DMS79 (cell line): ENCODE measurements at regions not wholly inside any gene's neighbourhood (a gene's known extent, or its start where the extent isn't known, plus 50 kb on each side); places are given as distances from the start of the nearest gene placed in this dataset.
"Not testable (repeated sequence)": the region's sequence is repeated elsewhere in the genome, so short reads cannot be mapped to it uniquely, and the experiment has no call there.

Experiments used
- DNase-seq: peaks from one replicate; lab custom pipeline; 2025; lab: John Stamatoyannopoulos, UW

- no peak for DNase-seq
Observed at GRCh38 chr5:88092358-88092757, 176.3 kb downstream of the TMEM161B start.

GRCh38 chr5:88090506-88090905 is 178.1 kb downstream of the TMEM161B start:
- no peak for DNase-seq

GRCh38 chr5:88089719-88090390 is 178.8 kb downstream of the TMEM161B start:
- no peak for DNase-seq

GRCh38 chr5:88085462-88085861 is 183.2 kb downstream of the TMEM161B start:
- no peak for DNase-seq

GRCh38 chr5:88081877-88082276 is 186.8 kb downstream of the TMEM161B start:
- DNase-seq: no peak

GRCh38 chr5:88063813-88064212 is 204.8 kb downstream of the TMEM161B start:
- DNase-seq: no peak

- no peak for DNase-seq
Observed at GRCh38 chr5:88060194-88060593, 208.5 kb downstream of the TMEM161B start.

- DNase-seq: no peak
Observed at GRCh38 chr5:88058625-88059024, 210.0 kb downstream of the TMEM161B start.

- DNase-seq: not testable (repeated sequence)
Observed at GRCh38 chr5:88052468-88052867, 216.2 kb downstream of the TMEM161B start.

- no peak for DNase-seq
Observed at GRCh38 chr5:88051148-88051547, 217.5 kb downstream of the TMEM161B start.

- no peak for DNase-seq
Observed at GRCh38 chr5:88049737-88050136, 218.9 kb downstream of the TMEM161B start.

- no peak for DNase-seq
Observed at GRCh38 chr5:88049156-88049555, 219.5 kb downstream of the TMEM161B start.

GRCh38 chr5:88045931-88046461 is 222.6 kb downstream of the TMEM161B start:
- no peak for DNase-seq

GRCh38 chr5:88045165-88045564 is 223.5 kb downstream of the TMEM161B start:
- DNase-seq: no peak

- no peak for DNase-seq
Observed at GRCh38 chr5:88034520-88034919, 234.1 kb downstream of the TMEM161B start.

GRCh38 chr5:88033191-88033590 is 235.5 kb downstream of the TMEM161B start:
- no peak for DNase-seq

- no peak for DNase-seq
Observed at GRCh38 chr5:88029011-88029410, 239.6 kb downstream of the TMEM161B start.

- DNase-seq: no peak
Observed at GRCh38 chr5:88021141-88021540, 247.5 kb downstream of the TMEM161B start.

- DNase-seq: not testable (repeated sequence)
Observed at GRCh38 chr5:88014984-88015383, 253.7 kb downstream of the TMEM161B start.

- no peak for DNase-seq
Observed at GRCh38 chr5:88000877-88001276, 267.8 kb downstream of the TMEM161B start.

- DNase-seq: no peak
Observed at GRCh38 chr5:87997662-87998061, 271.0 kb downstream of the TMEM161B start.

GRCh38 chr5:87966213-87966612 is 302.4 kb downstream of the TMEM161B start:
- no peak for DNase-seq

- no peak for DNase-seq
Observed at GRCh38 chr5:87954121-87954520, 314.5 kb downstream of the TMEM161B start.

GRCh38 chr5:87951661-87952060 is 317.0 kb downstream of the TMEM161B start:
- DNase-seq: no peak
